Stimulated activated CD4-positive, alpha-beta T cell treated with anti-CD3 and anti-CD28 coated beads, Interleukin-1b, Interleukin-23, amount 100 ng/mL, for 24 hours (primary cell): ENCODE measurements at regions not wholly inside any gene's neighbourhood (a gene's known extent, or its start where the extent isn't known, plus 50 kb on each side); places are given as distances from the start of the nearest gene placed in this dataset.
"Not testable (repeated sequence)": the region's sequence is repeated elsewhere in the genome, so short reads cannot be mapped to it uniquely, and the experiment has no call there.

ENCODE experiments used
- DNase-seq, 4 experiments: peaks; one replicate each; pipeline ENCODE4 v3.0.0-alpha.2; 2020; ENCODE audit warnings: low read depth in 4 of 4, low spot score in 1 of 4

GRCh38 chr18:75773618-75774017, 346.1 kb upstream of the SMIM21 start:
- DNase-seq = no peak

GRCh38 chr18:75762758-75763157, 335.3 kb upstream of the SMIM21 start:
- DNase-seq = no peak

- DNase-seq = no peak
Measured at GRCh38 chr18:75760208-75760607, 332.7 kb upstream of the SMIM21 start.

GRCh38 chr18:75757951-75758350, 330.4 kb upstream of the SMIM21 start:
- no peak for DNase-seq

GRCh38 chr18:75754433-75754832, 326.9 kb upstream of the SMIM21 start:
- no peak for DNase-seq

GRCh38 chr18:75753753-75754152, 326.2 kb upstream of the SMIM21 start:
- DNase-seq = no peak

- DNase-seq = no peak
Measured at GRCh38 chr18:75752740-75753263, 325.3 kb upstream of the SMIM21 start.

- DNase-seq = no peak
Measured at GRCh38 chr18:75745147-75745546, 317.6 kb upstream of the SMIM21 start.

- DNase-seq = no peak
Measured at GRCh38 chr18:75742516-75742915, 315.0 kb upstream of the SMIM21 start.

GRCh38 chr18:75739682-75740081, 312.2 kb upstream of the SMIM21 start:
- no peak for DNase-seq

- DNase-seq = no peak
Measured at GRCh38 chr18:75735291-75735690, 307.8 kb upstream of the SMIM21 start.

- DNase-seq = no peak
Measured at GRCh38 chr18:75730249-75730648, 302.7 kb upstream of the SMIM21 start.

- DNase-seq = no peak
Measured at GRCh38 chr18:75728621-75729020, 301.1 kb upstream of the SMIM21 start.

- DNase-seq = peak in 2 of 4 experiments; percentile 12 to 15
Measured at GRCh38 chr18:75727456-75727855, 300.0 kb upstream of the SMIM21 start.

- DNase-seq = no peak
Measured at GRCh38 chr18:75723521-75724340, 296.2 kb upstream of the SMIM21 start.

- DNase-seq = no peak
Measured at GRCh38 chr18:75714766-75715165, 287.3 kb upstream of the SMIM21 start.

- DNase-seq = not testable (repeated sequence)
Measured at GRCh38 chr18:75712124-75712867, 284.8 kb upstream of the SMIM21 start.

- no peak for DNase-seq
Measured at GRCh38 chr18:75700561-75700960, 273.1 kb upstream of the SMIM21 start.

GRCh38 chr18:75698861-75699260, 271.4 kb upstream of the SMIM21 start:
- no peak for DNase-seq

GRCh38 chr18:75697493-75697892, 270.0 kb upstream of the SMIM21 start:
- no peak for DNase-seq

GRCh38 chr18:75696391-75696790, 268.9 kb upstream of the SMIM21 start:
- no peak for DNase-seq

- no peak for DNase-seq
Measured at GRCh38 chr18:75694292-75694691, 266.8 kb upstream of the SMIM21 start.
